HG03558 (cell line): ENCODE measurements at regions not wholly inside any gene's neighbourhood (a gene's known extent, or its start where the extent isn't known, plus 50 kb on each side); places are given as distances from the start of the nearest gene placed in this dataset.

Source experiments
- ATAC-seq: cut with Tn5 transposase; IDR thresholded peaks from one replicate; pipeline ENCODE4 v1.9.1; 2021; ENCODE audit warnings: moderate number of reproducible peaks; ENCODE audit not compliant: unreplicated experiment; ENCODE audit errors: extremely low read depth

DNA sequence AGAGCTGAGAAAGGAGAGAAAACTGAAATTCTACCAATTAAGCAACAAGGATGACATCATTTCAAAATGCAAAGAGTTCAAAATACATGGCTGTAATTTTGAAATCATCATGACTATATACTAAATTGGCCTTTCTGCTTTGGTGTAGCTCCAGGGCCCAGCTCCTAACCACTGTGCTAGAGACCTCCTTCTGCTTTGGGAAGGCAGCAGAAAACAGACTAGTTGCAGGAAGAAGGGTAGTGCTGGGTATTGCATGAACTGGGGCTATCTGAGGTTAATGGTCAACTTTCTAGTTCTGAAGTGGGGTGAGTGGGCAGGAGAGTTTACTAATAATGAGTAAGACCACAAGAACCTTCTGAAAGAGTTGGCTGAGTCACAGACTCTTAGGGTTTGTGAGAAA is 66.2 kb downstream of the PTGER2 start:
- ATAC-seq = peak; percentile 90
